HG02571 (cell line): ENCODE measurements at regions not wholly inside any gene's neighbourhood (a gene's known extent, or its start where the extent isn't known, plus 50 kb on each side); places are given as distances from the start of the nearest gene placed in this dataset.

ENCODE experiments used
- ATAC-seq: cut with Tn5 transposase; IDR thresholded peaks from one replicate; pipeline ENCODE4 v1.9.1; 2021; ENCODE audit warnings: mild to moderate bottlenecking, moderate library complexity; ENCODE audit not compliant: unreplicated experiment

DNA sequence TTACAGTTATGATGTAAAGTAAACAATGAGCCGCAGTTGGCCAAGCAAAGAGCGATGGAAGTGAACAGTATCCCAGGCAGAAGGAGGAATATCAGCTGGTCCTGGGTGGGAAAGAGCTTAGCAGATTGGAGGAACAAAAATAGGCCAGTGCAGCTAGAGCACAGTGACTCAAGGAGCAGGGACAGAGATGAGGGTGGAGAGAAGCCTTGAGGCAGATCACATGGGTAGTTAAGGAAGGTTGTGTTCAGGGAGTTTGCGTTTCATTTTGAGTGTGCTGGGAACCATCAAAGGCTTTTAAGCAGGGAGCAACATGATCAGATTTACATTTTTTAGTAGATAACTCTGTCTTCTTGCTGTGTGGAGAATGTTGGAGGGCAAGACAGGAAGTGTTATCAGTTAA, 113.6 kb downstream of the OAT start:
- ATAC-seq = no peak

DNA sequence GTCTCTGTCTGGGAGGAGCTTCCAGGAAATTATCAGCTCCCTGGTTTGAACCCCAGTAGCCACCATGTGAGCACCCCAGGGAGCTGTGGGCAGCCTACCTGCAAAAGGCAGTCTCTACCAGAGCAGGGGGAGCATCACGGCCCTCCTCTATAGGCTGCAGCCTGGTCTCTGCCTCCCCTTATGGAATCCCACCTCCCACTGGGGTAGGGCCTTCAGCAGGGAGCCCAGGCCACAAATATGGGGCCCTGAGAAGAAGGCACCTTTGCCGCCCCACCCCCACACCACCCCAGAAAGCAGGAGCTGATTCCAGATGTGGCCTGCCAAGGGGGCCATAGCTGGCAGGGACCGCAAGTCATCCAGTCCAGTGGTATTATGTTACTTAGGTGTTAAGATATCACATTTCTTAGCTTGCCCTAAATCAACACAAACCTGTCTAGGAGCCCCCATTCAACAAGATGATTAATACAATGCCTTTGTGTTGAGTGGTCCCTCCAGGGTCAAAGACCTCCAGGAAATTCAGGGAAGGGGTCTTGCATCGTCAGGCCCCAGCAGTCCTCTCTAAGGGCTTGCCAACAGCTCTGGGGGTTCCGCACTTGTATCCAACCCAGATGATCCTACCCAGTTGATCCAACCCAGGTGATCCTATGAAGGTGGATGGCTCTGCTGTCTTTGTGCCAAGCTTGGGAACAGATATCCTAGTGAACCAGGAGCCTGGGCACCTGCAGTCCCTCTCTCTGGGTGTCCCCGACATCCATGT, 114.9 kb downstream of the OAT start:
- ATAC-seq = no peak

DNA sequence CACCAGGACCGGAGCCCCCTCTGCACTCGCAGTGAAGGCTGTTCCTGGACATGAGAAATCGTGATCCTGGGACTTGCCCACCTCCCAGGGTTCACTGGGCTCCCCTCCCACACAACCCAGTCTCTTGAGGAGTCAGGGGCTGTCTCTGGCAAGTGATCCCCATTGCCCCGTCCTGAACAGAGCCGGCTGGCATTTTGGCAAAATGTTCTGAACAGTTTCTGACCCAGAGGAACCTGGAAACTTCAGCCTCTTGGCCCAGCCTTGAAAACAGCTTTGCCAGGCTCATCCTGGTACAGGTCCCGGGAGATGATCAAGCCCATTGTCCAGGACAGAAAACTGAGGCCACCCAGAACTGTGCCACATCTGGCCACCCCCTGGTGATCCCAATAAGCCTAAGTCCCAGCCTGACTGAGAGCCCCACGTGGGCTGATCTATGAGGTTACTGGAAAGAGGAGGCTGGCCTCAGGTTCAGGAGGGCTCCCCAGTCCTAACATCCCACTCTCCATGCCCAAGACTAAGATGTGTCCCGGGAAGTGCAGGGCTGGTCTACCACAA, 115.7 kb downstream of the OAT start:
- ATAC-seq = no peak

DNA sequence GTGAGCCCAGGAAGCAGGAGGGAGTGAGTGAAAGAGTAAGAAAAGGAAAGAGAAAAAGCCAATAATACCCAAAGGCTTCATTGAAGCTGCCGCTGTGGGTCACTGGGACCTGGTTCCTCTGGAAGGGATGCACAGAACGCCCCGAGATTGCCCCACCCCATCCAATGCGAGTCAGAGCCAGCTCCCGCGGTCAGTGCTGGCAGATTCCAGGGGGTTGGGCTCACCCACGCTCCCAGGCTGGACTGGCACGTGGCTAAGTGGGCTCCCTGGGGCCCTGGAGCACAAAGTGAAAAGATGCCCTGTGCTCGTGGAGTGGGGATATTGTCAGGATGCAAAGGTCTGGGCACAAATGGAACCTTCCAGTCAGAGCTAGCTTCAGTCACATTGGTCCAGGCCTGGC, 117.0 kb downstream of the OAT start:
- no peak for ATAC-seq

- ATAC-seq = no peak
Observed at GRCh38 chr10:124300735-124301134, 118.0 kb downstream of the OAT start.

- ATAC-seq = no peak
Observed at GRCh38 chr10:124300224-124300623, 118.5 kb downstream of the OAT start.

DNA sequence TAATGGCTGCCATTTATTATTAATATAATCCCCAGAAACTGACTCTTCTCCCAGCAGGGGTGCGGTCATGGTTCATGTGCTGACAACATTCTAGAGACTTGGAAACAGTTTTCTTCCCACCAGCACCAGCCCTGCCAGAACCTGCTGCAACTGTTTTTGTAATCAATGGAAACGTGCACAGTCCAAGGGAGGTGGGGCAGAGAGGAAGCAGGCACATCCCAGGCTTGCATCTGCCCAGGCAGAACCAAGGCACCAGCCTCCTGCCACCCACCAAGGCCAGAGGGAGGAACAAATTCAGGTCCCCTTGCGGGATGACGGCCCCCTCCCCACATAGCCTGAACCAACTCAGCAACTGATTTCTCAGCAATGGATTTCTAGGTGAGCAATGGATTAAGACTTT, 119.0 kb downstream of the OAT start:
- ATAC-seq = no peak

DNA sequence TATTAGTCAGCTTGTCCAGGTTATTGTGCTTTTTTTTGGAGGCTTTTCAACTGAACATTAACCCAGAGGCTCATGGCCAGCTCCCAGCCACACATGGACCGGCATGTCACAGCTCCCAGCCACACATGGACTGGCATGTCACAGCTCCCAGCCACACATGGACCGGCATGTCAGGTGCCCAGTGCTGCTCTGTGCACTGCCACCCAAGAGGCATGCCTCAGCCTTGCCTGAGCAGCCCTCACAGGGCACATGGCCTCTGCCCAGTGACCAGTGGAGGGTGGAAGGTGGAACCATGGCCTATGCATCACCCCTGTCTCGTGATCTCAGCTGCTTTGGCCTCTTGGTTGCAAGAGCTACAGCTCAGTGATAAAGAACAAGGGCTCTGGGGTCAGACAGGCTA, 119.8 kb downstream of the OAT start:
- no peak for ATAC-seq

- no peak for ATAC-seq
Observed at GRCh38 chr10:124296813-124297788, 121.6 kb downstream of the OAT start.

DNA sequence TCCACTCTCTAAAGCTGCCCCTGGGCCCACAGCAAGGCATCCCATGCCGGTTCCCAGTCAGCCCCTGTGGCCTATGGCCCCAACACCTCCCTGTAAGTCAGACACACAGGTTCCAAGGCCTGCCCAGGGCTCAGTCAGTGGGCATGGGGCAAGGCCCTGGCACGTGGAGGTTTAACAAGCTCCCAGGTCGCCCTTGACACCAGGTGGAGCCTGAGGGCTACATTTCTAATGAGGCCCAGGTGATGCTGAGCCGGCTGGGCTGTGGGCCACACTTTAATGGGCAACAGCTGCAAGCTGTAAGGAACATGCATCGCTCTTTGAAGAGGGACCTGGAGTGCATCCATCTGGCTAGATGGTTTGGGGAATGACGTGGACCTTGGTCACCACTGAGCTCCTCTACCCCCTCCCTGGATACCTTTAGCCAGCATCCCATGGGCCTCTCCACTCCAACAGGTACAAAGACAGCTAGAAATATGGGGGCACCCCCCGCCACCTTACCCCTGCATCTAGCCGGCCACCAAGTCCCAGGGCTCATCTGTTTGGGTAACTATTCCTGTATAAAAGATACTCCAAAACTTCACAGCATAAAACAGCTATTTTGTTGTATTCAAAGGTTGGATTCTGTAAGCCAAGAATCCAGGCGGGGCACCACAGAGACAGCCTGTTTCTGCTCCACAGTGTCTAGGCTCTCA, 122.5 kb downstream of the OAT start:
- ATAC-seq = no peak

GRCh38 chr10:124294811-124295770, 123.6 kb downstream of the OAT start:
- no peak for ATAC-seq

DNA sequence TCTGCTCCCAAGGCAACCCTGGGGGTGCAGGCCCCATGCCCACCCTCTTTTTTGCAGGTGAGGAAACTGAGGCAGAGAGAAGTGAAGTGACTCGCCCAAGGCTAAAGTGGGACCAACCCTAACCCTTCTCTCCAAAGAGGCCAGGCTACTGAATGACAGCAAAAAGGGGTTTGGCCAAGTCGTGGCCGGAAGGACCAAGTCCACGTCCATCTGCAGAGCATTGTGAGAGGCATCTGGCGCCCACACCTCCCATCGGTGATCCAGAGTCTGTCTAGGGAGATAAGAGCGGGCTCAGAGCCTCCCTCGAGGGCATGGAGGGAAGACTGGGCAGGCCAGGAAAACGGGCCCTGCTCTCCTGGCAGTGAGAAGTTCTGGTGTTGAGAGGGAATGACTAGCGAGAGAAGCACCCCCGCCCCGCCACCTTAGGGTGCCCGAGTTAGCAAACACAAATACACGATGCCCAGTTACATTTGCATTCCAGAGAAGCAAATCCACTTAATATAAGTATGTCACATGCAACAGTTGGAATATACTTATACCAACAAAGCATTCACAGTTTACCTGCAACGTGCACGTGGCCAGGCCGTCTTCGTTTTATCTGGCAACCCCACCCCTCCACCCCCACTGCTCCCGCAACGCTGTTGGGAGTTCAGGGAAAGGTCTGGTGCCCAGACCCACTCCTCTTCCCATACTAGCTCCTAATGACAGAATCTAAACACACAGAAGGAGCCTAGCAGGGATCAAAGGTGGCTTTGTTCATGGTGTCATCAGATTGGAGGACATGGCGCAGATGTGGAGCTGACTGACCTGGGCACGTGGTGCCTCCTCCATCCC, 124.9 kb downstream of the OAT start:
- no peak for ATAC-seq

- no peak for ATAC-seq
Observed at GRCh38 chr10:124292911-124293615, 125.7 kb downstream of the OAT start.

GRCh38 chr10:124291001-124291701, 127.6 kb downstream of the OAT start:
- ATAC-seq = no peak

DNA sequence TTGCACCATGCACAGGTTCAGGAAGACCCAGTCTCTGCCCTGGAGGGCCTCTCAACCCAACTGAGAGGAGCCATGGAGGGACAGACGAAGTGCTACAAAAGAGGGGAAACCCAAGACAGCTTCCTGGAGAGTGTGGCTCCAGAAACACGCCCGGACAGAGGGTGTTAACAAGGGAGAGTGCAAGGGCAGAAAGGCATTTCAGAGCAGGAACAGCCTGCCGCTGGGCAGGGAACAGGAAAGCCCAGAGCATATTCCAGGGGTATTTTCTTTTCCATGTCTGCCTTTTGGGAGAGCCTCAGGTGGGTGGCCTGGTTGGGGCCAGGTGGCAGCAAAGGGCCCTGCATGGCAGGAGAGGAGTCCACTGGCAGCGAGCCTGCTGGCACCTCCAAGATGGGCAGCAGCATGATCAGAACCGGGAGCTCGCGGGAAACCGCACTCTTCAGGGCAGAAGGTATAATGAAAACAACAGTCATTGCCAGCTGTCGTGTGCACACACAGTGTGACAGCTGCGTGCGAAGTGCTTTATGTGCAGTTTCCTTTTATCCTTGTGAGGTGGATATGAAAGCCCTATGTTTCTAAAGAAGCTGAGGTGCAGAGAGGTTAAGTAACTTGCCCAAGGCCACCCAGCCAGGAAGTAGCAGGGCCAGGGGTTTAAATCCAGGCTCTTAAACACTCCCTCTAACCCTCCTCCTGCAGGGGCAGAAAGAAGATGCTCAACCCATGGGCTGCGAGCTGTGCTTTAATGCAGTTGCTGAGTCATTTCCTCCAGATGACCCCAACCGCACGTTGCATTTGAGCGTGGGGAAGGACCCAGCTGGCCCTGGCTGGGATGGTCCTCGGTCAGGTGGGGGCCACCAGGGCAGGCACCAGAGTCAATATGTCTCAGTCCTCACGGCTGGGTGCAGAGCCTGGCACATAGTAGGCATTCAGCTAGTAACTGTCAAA, 128.6 kb downstream of the OAT start:
- ATAC-seq = peak; percentile 31

GRCh38 chr10:124288928-124289850, 129.5 kb downstream of the OAT start:
- no peak for ATAC-seq
